ENCODE measurements at regions not wholly inside any gene's neighbourhood (a gene's known extent, or its start where the extent isn't known, plus 50 kb on each side); places are given as distances from the start of the nearest gene placed in this dataset.
"Not testable (repeated sequence)": the region's sequence is repeated elsewhere in the genome, so short reads cannot be mapped to it uniquely, and the experiment has no call there.

- not testable (repeated sequence) for TF ChIP-seq ZNF830 (CRISPR knock-in tag; IDR thresholded peaks at IDR 0.05); TEAD4 (IDR thresholded peaks at IDR 0.05; ENCODE audit: low read length); TEAD4 (CRISPR knock-in tag; IDR thresholded peaks at IDR 0.05; ENCODE audit: borderline replicate concordance); CTCF (IDR thresholded peaks at IDR 0.05 in 2 of 3, conservative IDR thresholded peaks at IDR 0.05 in 1 of 3; ENCODE audit: insufficient read depth in 2 of 3, low read depth in 1 of 3, low read length in 3 of 3); SIN3A (IDR thresholded peaks at IDR 0.05; ENCODE audit: borderline replicate concordance in 2 of 2, control insufficient read depth in 1 of 2, low read depth in 2 of 2, low read length in 2 of 2); POLR2AphosphoS5 (IDR thresholded peaks at IDR 0.05; ENCODE audit: control insufficient read depth, insufficient read depth, low read depth, low read length); KDM1A (IDR thresholded peaks at IDR 0.05); UBTF (IDR thresholded peaks at IDR 0.05; ENCODE audit: borderline replicate concordance in 1 of 2, low read depth in 2 of 2, low read length in 2 of 2); ZBED1 (IDR thresholded peaks at IDR 0.05); TAF1 (IDR thresholded peaks at IDR 0.05; ENCODE audit: control insufficient read depth, extremely low read depth, insufficient read depth, low read length, severe bottlenecking); CC2D1A (IDR thresholded peaks at IDR 0.05); ATF6 (CRISPR knock-in tag; IDR thresholded peaks at IDR 0.05); HDAC6 (IDR thresholded peaks at IDR 0.05; ENCODE audit: low read depth, low read length)
Measured at GRCh38 chr10:28085760-28086159, 86.9 kb upstream of the ODAD2 start.
